Right atrium auricular region (tissue), 2 donors: ENCODE measurements at regions not wholly inside any gene's neighbourhood (a gene's known extent, or its start where the extent isn't known, plus 50 kb on each side); places are given as distances from the start of the nearest gene placed in this dataset.

Source experiments
- DNase-seq: peaks from one replicate; pipeline ENCODE4 v3.0.0-alpha.2; 2019; ENCODE audit warnings: low spot score
- H3K27ac ChIP-seq, 2 donors: fragments of 200-600 bp; sonication (generic); 1 replicate in 1 of 2; 2 replicates in 1 of 2; pipeline ENCODE4 v1.5.1; 2016 to 2019
- H3K27me3 ChIP-seq, 2 donors: fragments of 200-600 bp; sonication (generic); one replicate each; pipeline versions ENCODE4 v1.5.1 to v1.6.0; 2017 to 2019
- H3K36me3 ChIP-seq: fragments of 200-600 bp; sonication (generic); one replicate; pipeline ENCODE4 v1.5.1; 2016
- H3K4me1 ChIP-seq, 2 donors: fragments of 200-600 bp; sonication (generic); one replicate each; pipeline versions ENCODE4 v1.5.1 to v1.6.0; 2017 to 2019
- H3K4me3 ChIP-seq, 2 donors: fragments of 200-600 bp; sonication (generic); 1 replicate in 1 of 2; 2 replicates in 1 of 2; pipeline ENCODE4 v1.5.1; 2017 to 2019; ENCODE audit warnings: mild to moderate bottlenecking in 1 of 2, moderate library complexity in 1 of 2
- H3K9me3 ChIP-seq, 2 donors: fragments of 200-600 bp; sonication (generic); one replicate each; pipeline ENCODE4 v1.5.1; 2019
- TF ChIP-seq, protein P1 (sequence below), 2 donors: fragments of 200-600 bp; sonication (generic); IDR thresholded peaks; one replicate each; pipeline ENCODE4 v1.5.1; 2019; ENCODE audit warnings: antibody characterized with exemption in 2 of 2

- DNase-seq = no peak
- Histone ChIP-seq H3K36me3 (no peaks in the 10 kb centered on the region), H3K27ac (no peak overlapping the region), H3K9me3 (no peaks in the 10 kb centered on the region), H3K4me1 (no peaks in the 10 kb centered on the region), H3K4me3 (no peak overlapping the region), H3K27me3 (no peaks in the 10 kb centered on the region)
- TF ChIP-seq, protein P1, sequence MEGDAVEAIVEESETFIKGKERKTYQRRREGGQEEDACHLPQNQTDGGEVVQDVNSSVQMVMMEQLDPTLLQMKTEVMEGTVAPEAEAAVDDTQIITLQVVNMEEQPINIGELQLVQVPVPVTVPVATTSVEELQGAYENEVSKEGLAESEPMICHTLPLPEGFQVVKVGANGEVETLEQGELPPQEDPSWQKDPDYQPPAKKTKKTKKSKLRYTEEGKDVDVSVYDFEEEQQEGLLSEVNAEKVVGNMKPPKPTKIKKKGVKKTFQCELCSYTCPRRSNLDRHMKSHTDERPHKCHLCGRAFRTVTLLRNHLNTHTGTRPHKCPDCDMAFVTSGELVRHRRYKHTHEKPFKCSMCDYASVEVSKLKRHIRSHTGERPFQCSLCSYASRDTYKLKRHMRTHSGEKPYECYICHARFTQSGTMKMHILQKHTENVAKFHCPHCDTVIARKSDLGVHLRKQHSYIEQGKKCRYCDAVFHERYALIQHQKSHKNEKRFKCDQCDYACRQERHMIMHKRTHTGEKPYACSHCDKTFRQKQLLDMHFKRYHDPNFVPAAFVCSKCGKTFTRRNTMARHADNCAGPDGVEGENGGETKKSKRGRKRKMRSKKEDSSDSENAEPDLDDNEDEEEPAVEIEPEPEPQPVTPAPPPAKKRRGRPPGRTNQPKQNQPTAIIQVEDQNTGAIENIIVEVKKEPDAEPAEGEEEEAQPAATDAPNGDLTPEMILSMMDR (IDR thresholded peaks at IDR 0.05) = no peak
Measured at GRCh38 chr20:39211060-39211748, 249.1 kb downstream of the DHX35 start.

DNA sequence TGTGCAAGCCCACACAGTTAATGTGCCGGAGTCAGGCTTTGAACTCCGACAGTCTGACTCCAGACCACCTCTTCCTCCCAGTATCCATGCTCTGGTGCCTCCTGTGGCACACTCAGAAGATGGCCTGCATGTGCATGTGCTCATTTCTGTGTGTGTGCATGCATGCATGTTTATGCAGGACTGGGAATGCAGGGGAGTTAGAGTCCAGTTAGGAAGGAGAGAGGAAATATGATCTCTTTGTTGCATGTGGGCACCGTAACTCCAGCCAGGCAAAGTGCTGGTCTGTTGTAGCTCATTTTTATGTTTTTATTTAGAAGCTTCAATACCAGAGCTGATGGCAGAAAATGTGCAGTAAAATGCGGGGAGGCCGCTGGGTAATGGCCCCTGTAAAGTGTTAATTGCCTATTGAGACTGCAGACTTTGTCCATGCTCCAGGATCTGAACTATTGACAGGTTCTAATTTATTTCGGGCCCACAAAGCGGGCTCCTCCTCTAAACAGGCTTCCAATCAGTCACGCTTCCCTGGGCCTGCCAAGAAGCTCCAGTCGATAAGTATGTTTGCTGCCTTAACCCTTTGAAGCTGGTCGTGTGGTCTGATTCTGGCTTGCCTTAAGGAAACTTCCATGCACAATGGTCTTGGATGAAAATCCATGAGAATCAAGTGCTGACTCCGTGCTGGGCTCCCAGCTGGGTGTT, 248.3 kb downstream of the DHX35 start:
- no peak for DNase-seq
- no peaks in the 10 kb centered on the region for H3K27me3 ChIP-seq
- H3K4me1 ChIP-seq = no peaks in the 10 kb centered on the region
- H3K9me3 ChIP-seq = no peaks in the 10 kb centered on the region
- no peaks in the 10 kb centered on the region for H3K36me3 ChIP-seq
- TF ChIP-seq, protein P1 (IDR thresholded peaks at IDR 0.05) = no peak
- no peak overlapping the region for H3K27ac ChIP-seq
- no peak overlapping the region for H3K4me3 ChIP-seq

GRCh38 chr20:39206899-39207564, 244.9 kb downstream of the DHX35 start:
- TF ChIP-seq, protein P1 (IDR thresholded peaks at IDR 0.05) = no peak
- H3K27ac ChIP-seq = no peak overlapping the region

DNA sequence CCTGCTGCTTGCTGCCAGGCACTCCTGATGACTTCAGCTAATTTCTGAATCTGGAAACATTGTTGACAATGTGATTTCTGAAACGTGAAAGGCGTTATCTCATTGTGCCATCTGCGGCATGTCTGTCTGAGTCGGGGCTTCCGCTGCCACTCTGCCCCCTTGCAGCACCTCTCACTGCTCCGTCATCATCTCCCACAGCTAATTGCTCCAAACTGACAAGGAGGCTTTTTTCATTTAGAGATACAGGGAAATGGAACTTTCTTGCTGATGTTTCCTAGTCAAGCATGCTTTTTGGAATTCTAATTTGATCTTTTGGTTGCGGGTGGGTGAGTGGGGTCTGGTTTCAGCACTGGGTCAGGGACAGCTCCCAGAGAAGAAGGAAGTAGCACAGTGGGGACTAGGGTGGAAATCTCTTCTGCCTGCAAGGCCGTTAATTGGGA, 233.5 kb downstream of the DHX35 start:
- Histone ChIP-seq H3K36me3 (no peaks in the 10 kb centered on the region), H3K27me3 (no peaks in the 10 kb centered on the region), H3K4me1 (no peaks in the 10 kb centered on the region), H3K9me3 (peaks cover 0 to 8% of the 10 kb centered on the region in 2 donors), H3K4me3 (no peak overlapping the region), H3K27ac (no peak overlapping the region)
- TF ChIP-seq, protein P1 (IDR thresholded peaks at IDR 0.05) = no peak
- DNase-seq = no peak

More at GRCh38 chr20:39206899-39207564, 244.9 kb downstream of the DHX35 start:
- H3K9me3 ChIP-seq = peaks cover 0 to 6% of the 10 kb centered on the region in 2 donors
- no peak overlapping the region for H3K4me3 ChIP-seq
- H3K27me3 ChIP-seq = no peaks in the 10 kb centered on the region
- no peaks in the 10 kb centered on the region for H3K4me1 ChIP-seq
- no peaks in the 10 kb centered on the region for H3K36me3 ChIP-seq
- no peak for DNase-seq

DNA sequence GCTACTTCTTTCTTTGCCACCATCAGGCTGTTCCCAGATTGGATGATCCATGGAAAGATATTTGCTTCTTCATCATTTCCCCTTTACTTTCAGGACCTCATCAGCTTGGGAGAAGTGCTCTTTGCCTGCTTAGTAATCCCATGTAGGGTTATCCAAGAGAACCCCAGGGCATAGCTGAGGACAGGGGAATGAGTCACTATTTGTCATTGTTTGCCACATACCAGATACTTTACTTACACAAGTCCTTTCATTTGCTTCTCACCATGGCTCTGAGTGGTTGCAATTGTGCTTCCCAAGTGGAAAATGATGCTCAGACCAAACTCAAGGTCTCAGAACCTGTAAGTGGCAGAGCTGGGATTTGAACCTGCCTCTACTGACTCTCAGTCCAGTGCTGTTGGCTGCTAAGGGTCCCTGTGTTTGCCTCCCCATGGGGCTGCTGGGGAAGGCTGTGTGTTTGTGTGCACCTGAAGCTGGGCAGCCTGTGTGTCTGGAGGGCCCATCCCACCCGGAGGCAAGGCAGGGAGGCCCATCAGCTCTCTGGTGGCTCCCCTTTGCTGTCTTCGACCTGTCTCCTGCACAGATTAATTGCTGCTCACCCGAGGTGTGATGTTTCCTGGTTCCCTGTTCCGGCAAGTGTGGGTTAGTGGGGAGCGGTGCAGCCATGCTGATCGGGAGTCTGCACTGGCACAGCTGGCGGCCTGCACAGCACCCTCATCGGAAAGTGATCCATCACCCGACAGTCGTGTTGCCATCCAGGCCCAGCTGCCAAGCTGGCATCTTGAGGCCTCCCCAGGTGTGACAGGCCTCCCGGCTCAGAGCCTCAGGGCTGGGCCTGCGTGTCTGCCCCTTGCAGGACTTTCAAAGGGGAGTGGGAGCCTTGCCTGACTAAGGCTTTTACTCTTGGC, 228.8 kb downstream of the DHX35 start:
- Histone ChIP-seq H3K27me3 (no peaks in the 10 kb centered on the region), H3K4me1 (no peaks in the 10 kb centered on the region), H3K36me3 (no peaks in the 10 kb centered on the region), H3K9me3 (no peaks in the 10 kb centered on the region), H3K27ac (no peak overlapping the region), H3K4me3 (no peak overlapping the region)
- TF ChIP-seq, protein P1 (IDR thresholded peaks at IDR 0.05) = no peak
- no peak for DNase-seq
